C1 segment of cervical spinal cord (tissue), 14 donors: ENCODE measurements at regions not wholly inside any gene's neighbourhood (a gene's known extent, or its start where the extent isn't known, plus 50 kb on each side); places are given as distances from the start of the nearest gene placed in this dataset.

ENCODE experiments used
- DNase-seq, 14 donors: peaks; one replicate each; lab custom pipeline; 2025; lab: John Stamatoyannopoulos, UW

GRCh38 chr1:170313306-170313705 lies 167.5 kb downstream of the NTMT2 start:
- DNase-seq, result no peak

- DNase-seq, result no peak
Observed at GRCh38 chr1:170316270-170316669, 170.5 kb downstream of the NTMT2 start.

GRCh38 chr1:170318141-170318540 lies 172.4 kb downstream of the NTMT2 start:
- no peak for DNase-seq

- DNase-seq, result no peak
Observed at GRCh38 chr1:170318736-170319135, 173.0 kb downstream of the NTMT2 start.

GRCh38 chr1:170321113-170321512 lies 175.4 kb downstream of the NTMT2 start:
- DNase-seq, result no peak

- no peak for DNase-seq
Observed at GRCh38 chr1:170326186-170326585, 180.4 kb downstream of the NTMT2 start.

- no peak for DNase-seq
Observed at GRCh38 chr1:170332801-170333200, 187.0 kb downstream of the NTMT2 start.

- no peak for DNase-seq
Observed at GRCh38 chr1:170337413-170337994, 191.7 kb downstream of the NTMT2 start.

- no peak for DNase-seq
Observed at GRCh38 chr1:170339534-170339933, 192.4 kb upstream of the GORAB start.

GRCh38 chr1:170340308-170340707 lies 191.7 kb upstream of the GORAB start:
- no peak for DNase-seq

GRCh38 chr1:170351366-170351946 lies 180.5 kb upstream of the GORAB start:
- DNase-seq, result no peak

- no peak for DNase-seq
Observed at GRCh38 chr1:170354246-170354645, 177.7 kb upstream of the GORAB start.

- DNase-seq, result no peak
Observed at GRCh38 chr1:170354690-170355089, 177.3 kb upstream of the GORAB start.

GRCh38 chr1:170355267-170355801 lies 176.6 kb upstream of the GORAB start:
- no peak for DNase-seq

GRCh38 chr1:170356585-170356984 lies 175.4 kb upstream of the GORAB start:
- DNase-seq, result no peak

- DNase-seq, result no peak
Observed at GRCh38 chr1:170357750-170358149, 174.2 kb upstream of the GORAB start.

GRCh38 chr1:170360601-170361000 lies 171.4 kb upstream of the GORAB start:
- no peak for DNase-seq

- no peak for DNase-seq
Observed at GRCh38 chr1:170365331-170365730, 166.6 kb upstream of the GORAB start.

GRCh38 chr1:170366980-170367379 lies 165.0 kb upstream of the GORAB start:
- DNase-seq, result no peak

GRCh38 chr1:170367615-170368014 lies 164.4 kb upstream of the GORAB start:
- DNase-seq, result no peak

GRCh38 chr1:170369000-170369399 lies 163.0 kb upstream of the GORAB start:
- DNase-seq, result no peak

- no peak for DNase-seq
Observed at GRCh38 chr1:170369417-170369816, 162.5 kb upstream of the GORAB start.

- DNase-seq, result no peak
Observed at GRCh38 chr1:170370087-170370486, 161.9 kb upstream of the GORAB start.
